Upper lobe of left lung (tissue), 4 donors: ENCODE measurements at regions not wholly inside any gene's neighbourhood (a gene's known extent, or its start where the extent isn't known, plus 50 kb on each side); places are given as distances from the start of the nearest gene placed in this dataset.

Source experiments
- EP300 ChIP-seq, 4 donors: sonication (generic); formaldehyde crosslinking; IDR thresholded peaks; one replicate each; pipeline ENCODE4 v1.5.1; 2017; ENCODE audit warnings: antibody characterized with exemption in 4 of 4, control low read depth in 2 of 4
- POLR2A ChIP-seq, 4 donors: fragments of 450-650 bp; IDR thresholded peaks; one replicate each; pipeline ENCODE4 v1.5.1; 2016 to 2017; ENCODE audit warnings: antibody characterized with exemption in 4 of 4, mild to moderate bottlenecking in 2 of 4
- POLR2AphosphoS5 ChIP-seq, 2 donors: sonication (generic); formaldehyde crosslinking; IDR thresholded peaks; one replicate each; pipeline ENCODE4 v1.5.1; 2017; ENCODE audit warnings: antibody characterized with exemption in 2 of 2
- TF ChIP-seq, protein P1 (sequence below), 6 experiments: fragments of 450-650 bp in 4 of 6; fragments of 200-600 bp in 2 of 6; sonication (generic) in 2 of 6; IDR thresholded peaks; one replicate each; pipeline ENCODE4 v1.5.1; 2016 to 2019; ENCODE audit warnings: antibody characterized with exemption in 6 of 6

DNA sequence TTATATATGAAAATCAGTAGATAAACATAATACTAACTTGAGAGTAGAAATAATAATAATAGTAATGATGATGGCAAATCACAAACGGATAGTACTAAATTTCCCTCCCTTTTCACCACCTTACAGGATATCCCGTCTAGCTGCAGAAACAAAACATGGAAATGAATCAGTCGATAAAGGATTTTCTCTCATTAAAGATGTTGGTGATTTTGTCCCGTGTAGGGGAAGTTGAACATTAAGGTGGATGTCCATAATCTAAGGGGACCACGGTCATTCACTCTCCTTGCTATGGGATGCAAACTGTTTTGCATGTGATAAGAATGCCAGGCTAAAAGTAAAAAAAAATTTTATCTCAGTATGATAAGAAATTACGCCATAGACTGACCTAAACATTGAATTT is 1027.7 kb upstream of the NR2F2 start:
- TF ChIP-seq, protein P1, sequence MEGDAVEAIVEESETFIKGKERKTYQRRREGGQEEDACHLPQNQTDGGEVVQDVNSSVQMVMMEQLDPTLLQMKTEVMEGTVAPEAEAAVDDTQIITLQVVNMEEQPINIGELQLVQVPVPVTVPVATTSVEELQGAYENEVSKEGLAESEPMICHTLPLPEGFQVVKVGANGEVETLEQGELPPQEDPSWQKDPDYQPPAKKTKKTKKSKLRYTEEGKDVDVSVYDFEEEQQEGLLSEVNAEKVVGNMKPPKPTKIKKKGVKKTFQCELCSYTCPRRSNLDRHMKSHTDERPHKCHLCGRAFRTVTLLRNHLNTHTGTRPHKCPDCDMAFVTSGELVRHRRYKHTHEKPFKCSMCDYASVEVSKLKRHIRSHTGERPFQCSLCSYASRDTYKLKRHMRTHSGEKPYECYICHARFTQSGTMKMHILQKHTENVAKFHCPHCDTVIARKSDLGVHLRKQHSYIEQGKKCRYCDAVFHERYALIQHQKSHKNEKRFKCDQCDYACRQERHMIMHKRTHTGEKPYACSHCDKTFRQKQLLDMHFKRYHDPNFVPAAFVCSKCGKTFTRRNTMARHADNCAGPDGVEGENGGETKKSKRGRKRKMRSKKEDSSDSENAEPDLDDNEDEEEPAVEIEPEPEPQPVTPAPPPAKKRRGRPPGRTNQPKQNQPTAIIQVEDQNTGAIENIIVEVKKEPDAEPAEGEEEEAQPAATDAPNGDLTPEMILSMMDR (IDR thresholded peaks at IDR 0.05): no peak
- TF ChIP-seq POLR2A (IDR thresholded peaks at IDR 0.05): no peak
- no peak for TF ChIP-seq EP300 (IDR thresholded peaks at IDR 0.05)
- TF ChIP-seq POLR2AphosphoS5 (IDR thresholded peaks at IDR 0.05): no peak
